T-helper 2 cell treated with Interferon-gamma antibody and Interleukin-4, amounts not matched to agents 5 μg/mL and 100 μg/mL, for 36 hours (primary cell): ENCODE measurements at regions not wholly inside any gene's neighbourhood (a gene's known extent, or its start where the extent isn't known, plus 50 kb on each side); places are given as distances from the start of the nearest gene placed in this dataset.
"Not testable (repeated sequence)": the region's sequence is repeated elsewhere in the genome, so short reads cannot be mapped to it uniquely, and the experiment has no call there.

Source experiments
- DNase-seq: peaks from one replicate; pipeline ENCODE4 v3.0.0; 2021; ENCODE audit warnings: low spot score
- H3K27ac Mint-ChIP-seq: one replicate; pipeline ENCODE4 v1.8.0; 2021; ENCODE audit warnings: mild to moderate bottlenecking, mixed read lengths
- H3K27me3 Mint-ChIP-seq: one replicate; pipeline ENCODE4 v1.8.0; 2021; ENCODE audit warnings: low read depth, mixed read lengths
- H3K36me3 Mint-ChIP-seq: one replicate; pipeline ENCODE4 v1.8.0; 2021; ENCODE audit warnings: low read depth, mixed read lengths
- H3K4me1 Mint-ChIP-seq: one replicate; pipeline ENCODE4 v1.8.0; 2021; ENCODE audit warnings: low read depth, mixed read lengths
- H3K4me3 Mint-ChIP-seq: one replicate; pipeline ENCODE4 v1.8.0; 2022; ENCODE audit warnings: mild to moderate bottlenecking, moderate library complexity, mixed read lengths
- H3K9me3 Mint-ChIP-seq: one replicate; pipeline ENCODE4 v1.8.0; 2021; ENCODE audit warnings: mixed read lengths

DNA sequence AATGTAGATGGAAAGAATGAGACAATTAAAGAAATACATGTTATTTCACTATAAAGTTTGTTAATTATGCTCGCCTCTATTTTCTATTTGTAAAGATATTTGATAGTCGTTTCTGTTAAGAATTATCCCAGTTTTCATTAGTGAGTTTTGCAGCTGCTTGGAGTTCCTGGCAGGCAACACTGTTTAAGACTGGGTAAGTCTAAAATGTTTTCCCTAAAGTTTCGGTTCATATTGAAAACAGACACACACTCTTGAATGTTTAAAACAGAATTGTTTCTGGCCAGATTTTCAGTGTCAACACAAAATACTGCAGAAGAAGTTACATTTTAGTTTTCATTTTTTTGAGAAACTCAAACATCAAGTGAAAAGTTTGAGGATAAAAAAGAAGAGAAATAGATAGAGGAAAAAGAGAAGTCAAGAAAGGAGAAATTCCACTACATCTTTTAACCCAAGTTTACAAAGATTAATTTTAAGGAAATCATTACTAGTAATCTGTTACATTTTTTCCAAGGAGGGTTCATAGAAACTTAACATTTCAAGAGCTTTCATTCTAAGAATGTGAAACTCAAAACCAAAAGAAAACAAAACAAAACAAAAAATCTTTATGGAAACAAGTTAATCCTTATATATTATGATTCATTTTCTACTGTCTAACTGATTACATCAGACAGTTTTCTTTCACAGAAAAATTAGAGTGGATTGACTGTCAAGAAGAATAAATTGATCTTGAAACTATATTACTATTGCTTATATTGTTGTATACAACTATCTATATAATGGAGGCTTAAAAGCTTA, 305.5 kb downstream of the FAT4 start:
- no peaks in the 10 kb centered on the region for H3K27me3 Mint-ChIP-seq
- no peaks in the 10 kb centered on the region for H3K4me1 Mint-ChIP-seq
- DNase-seq = no peak
- H3K36me3 Mint-ChIP-seq = no peaks in the 10 kb centered on the region
- H3K4me3 Mint-ChIP-seq = no peak overlapping the region
- H3K27ac Mint-ChIP-seq = no peak overlapping the region
- H3K9me3 Mint-ChIP-seq = no peaks in the 10 kb centered on the region

DNA sequence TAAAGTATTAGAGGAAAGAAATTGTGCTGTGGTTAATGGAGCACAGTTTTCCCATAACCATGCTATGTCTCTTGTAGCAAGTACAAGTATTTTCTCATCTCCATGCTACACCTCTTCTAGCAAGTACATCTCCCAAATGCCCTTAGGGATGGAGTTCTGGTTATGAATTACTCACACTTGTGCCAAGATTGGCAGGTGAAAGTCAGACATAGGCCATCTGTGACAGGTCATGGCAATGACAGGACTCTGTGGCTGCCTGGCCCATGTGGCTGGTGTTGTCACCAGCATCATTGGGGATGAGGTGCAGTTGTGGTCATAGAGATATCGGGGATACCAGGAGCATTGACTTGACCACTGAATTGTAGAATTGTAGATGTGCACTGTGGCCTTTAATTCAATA, 310.2 kb downstream of the FAT4 start:
- Mint-ChIP-seq H3K4me3 (no peak overlapping the region), H3K27ac (no peak overlapping the region), H3K9me3 (no peaks in the 10 kb centered on the region), H3K36me3 (no peaks in the 10 kb centered on the region), H3K4me1 (no peaks in the 10 kb centered on the region), H3K27me3 (no peaks in the 10 kb centered on the region)
- DNase-seq = no peak

DNA sequence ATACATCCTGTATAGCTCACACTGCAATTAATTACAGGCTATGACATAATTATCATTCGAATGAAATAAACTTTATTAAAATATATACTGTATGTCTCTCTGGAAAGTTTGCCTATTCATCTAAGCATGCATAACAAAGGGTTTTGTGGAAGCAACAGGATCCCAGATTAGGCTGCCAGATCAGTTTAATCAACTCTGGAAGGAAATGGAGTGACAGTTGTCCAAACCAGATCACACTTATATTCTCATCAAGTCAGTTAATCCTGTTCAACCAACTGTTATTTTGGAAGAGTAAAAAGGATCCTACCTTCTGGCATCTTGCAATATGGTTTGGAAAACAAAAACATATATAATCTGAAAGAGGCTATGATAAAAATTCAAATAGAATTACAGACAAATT, 312.2 kb downstream of the FAT4 start:
- Mint-ChIP-seq H3K27me3 (no peaks in the 10 kb centered on the region), H3K27ac (no peak overlapping the region), H3K36me3 (no peaks in the 10 kb centered on the region), H3K4me3 (no peak overlapping the region), H3K4me1 (no peaks in the 10 kb centered on the region), H3K9me3 (no peaks in the 10 kb centered on the region)
- DNase-seq = no peak

DNA sequence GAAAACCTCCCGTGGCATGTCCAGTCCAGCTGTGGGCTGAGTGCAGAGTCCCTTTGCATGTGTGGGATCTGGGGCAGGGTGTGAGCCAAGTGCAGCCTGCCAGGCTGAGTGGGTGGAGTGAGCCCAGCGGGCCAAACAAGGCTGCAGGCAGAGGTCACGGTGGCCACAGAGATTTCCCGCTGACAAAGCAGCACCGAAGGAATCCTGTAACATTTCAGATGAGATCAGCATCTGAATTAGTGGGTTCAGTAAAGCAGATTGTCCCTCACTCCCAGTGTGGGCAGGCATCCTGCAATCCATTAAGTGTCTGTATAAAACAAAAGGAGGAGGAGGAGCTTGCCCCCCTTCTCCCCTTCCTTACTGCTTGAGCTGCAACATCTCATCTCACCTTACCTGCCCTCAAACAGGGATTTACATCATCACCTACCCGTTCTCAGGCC, 324.4 kb downstream of the FAT4 start:
- no peak overlapping the region for H3K4me3 Mint-ChIP-seq

DNA sequence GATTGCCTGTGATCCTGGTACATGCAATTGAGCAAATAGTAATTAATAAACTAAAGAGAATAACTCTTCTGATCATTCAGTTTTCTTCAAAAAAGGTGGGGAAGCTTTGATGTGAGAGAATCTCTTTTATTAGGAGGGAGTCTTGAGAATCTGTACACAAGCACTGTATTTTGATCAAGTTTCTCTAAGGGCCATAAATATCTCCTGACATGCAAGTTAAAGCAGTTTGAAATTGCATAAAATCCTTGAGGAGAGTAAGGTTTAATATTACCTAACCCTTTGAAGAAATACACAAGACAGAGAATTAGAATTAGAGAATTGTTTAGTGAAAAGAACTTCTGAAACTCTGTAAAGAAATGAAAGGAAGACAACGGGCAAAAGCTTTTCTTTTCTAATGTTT, 326.9 kb downstream of the FAT4 start:
- no peaks in the 10 kb centered on the region for H3K36me3 Mint-ChIP-seq
- H3K4me3 Mint-ChIP-seq = no peak overlapping the region
- no peaks in the 10 kb centered on the region for H3K9me3 Mint-ChIP-seq
- H3K27ac Mint-ChIP-seq = no peak overlapping the region
- DNase-seq = no peak
- H3K4me1 Mint-ChIP-seq = no peaks in the 10 kb centered on the region
- no peaks in the 10 kb centered on the region for H3K27me3 Mint-ChIP-seq

More for the DNA sequence above, 324.4 kb downstream of the FAT4 start:
- no peaks in the 10 kb centered on the region for H3K9me3 Mint-ChIP-seq
- H3K27ac Mint-ChIP-seq = no peak overlapping the region
- H3K36me3 Mint-ChIP-seq = no peaks in the 10 kb centered on the region
- no peaks in the 10 kb centered on the region for H3K27me3 Mint-ChIP-seq
- H3K4me1 Mint-ChIP-seq = no peaks in the 10 kb centered on the region
- DNase-seq = no peak

DNA sequence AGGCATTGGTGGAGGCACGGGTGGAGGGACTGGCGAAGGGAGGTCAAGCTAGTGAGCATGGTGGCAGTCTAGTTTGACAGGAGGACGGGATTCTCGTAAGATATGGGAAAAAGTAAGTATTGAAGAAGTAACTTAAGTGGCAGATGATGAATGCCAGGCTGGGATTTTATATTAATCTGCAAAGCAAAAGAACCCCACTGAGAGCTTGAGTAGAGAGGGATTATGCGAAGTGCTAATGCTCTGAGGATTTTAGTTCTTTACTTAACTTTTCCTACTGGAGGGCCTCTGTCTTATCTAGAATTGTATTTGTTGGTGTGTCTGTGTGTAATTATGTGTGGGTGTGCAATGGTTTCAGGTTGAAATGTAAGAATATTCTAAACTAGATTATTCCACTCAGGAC, 327.9 kb downstream of the FAT4 start:
- no peak for DNase-seq
- no peaks in the 10 kb centered on the region for H3K27me3 Mint-ChIP-seq
- no peaks in the 10 kb centered on the region for H3K36me3 Mint-ChIP-seq
- no peaks in the 10 kb centered on the region for H3K9me3 Mint-ChIP-seq
- H3K4me1 Mint-ChIP-seq = no peaks in the 10 kb centered on the region
- H3K4me3 Mint-ChIP-seq = no peak overlapping the region
- H3K27ac Mint-ChIP-seq = no peak overlapping the region

DNA sequence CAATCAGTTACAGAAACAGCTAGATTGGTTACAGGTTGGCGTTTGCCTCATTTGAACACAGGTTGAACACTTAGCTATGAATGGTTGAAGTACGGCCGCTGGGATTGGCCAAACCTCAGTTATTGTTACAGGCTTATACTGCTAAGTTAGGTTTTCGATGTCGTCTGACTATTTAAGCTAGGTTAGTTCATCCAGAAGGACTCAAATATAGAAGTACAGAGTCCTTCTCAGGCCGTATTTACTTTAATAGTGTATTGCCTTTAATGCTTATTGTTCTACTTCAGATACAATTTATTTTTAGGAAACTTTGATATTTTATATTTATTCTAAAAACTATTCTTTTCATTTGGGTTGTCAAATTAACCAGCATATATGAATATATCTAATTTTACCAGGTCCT, 334.7 kb downstream of the FAT4 start:
- DNase-seq = no peak
- Mint-ChIP-seq H3K36me3 (no peaks in the 10 kb centered on the region), H3K9me3 (peaks cover 4% of the 10 kb centered on the region), H3K27me3 (no peaks in the 10 kb centered on the region), H3K4me3 (no peak overlapping the region), H3K4me1 (no peaks in the 10 kb centered on the region), H3K27ac (no peak overlapping the region)

DNA sequence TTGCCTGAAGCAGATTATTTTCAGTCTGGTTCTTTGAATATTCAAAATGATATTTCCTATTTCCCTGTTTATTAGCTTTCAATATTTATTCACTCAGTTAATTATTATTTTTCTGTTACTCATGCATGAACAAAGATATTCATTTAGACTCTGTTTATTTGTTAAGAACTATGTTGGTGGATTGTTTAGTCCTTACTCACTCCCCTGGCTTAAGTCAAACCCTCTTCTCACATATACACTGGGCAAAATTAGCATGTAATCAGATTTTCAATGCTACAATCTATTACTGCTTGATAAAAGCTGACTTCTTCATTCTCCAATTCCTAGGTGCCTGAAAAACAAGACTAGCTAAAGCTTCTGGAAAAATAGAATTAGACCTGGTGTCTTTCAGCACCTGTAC, 335.8 kb downstream of the FAT4 start:
- peaks cover 4% of the 10 kb centered on the region for H3K9me3 Mint-ChIP-seq
- H3K4me3 Mint-ChIP-seq = no peak overlapping the region
- H3K36me3 Mint-ChIP-seq = no peaks in the 10 kb centered on the region
- no peaks in the 10 kb centered on the region for H3K27me3 Mint-ChIP-seq
- DNase-seq = no peak
- H3K27ac Mint-ChIP-seq = no peak overlapping the region
- H3K4me1 Mint-ChIP-seq = no peaks in the 10 kb centered on the region

DNA sequence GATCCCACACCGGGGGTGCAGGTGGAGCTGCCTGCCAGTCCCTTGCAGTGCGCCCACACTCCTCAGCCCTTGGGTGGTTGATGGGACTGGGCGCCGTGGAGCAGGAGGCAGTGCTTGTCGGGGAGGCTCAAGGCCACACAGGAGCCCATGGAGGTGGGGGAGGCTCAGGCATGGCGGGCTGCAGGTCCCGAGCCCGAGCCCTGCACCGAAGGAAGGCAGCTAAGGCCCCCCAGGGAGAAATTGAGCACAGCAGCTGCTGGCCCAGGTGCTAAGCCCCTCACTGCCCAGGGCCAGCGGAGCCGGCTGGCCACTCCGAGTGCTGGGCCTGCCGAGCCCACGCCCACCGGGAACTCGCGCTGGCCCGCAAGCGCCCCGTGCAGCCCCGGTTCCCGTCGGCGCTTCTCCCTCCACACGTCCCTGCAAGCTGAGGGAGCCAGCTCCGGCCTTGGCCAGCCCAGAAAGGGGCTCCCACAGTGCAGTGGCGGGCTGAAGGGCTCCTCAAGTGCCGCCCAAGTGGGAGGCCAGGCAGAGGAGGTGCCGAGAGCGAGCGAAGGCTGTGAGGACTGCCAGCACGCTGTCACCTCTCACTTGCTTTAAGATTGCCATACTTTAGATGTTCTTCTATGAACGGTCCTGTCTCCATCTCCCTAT, 337.1 kb downstream of the FAT4 start:
- not testable (repeated sequence) for H3K27ac Mint-ChIP-seq, H3K9me3 Mint-ChIP-seq, H3K27me3 Mint-ChIP-seq, H3K36me3 Mint-ChIP-seq, DNase-seq, H3K4me3 Mint-ChIP-seq, H3K4me1 Mint-ChIP-seq

DNA sequence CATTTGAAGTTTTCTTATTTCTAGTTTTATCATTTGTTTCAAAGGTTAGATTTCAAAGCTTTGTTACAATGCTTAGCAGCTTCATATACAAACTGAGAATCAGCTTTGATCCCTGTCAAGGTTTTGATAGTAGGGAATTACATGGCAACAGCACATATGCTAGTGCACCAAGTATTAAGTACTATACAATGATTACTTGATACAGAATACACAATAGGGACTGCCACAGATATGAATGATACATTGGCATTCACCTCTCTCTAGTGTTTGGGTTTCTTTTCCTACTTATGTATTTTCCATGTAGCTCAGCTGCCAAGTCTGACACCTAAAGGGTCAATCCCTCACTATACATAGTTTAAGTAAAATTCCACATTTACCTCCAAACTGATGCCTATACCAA, 344.0 kb downstream of the FAT4 start:
- H3K4me1 Mint-ChIP-seq = no peaks in the 10 kb centered on the region
- H3K27ac Mint-ChIP-seq = no peak overlapping the region
- no peak overlapping the region for H3K4me3 Mint-ChIP-seq
- DNase-seq = no peak
- H3K36me3 Mint-ChIP-seq = no peaks in the 10 kb centered on the region
- no peaks in the 10 kb centered on the region for H3K9me3 Mint-ChIP-seq
- H3K27me3 Mint-ChIP-seq = no peaks in the 10 kb centered on the region

DNA sequence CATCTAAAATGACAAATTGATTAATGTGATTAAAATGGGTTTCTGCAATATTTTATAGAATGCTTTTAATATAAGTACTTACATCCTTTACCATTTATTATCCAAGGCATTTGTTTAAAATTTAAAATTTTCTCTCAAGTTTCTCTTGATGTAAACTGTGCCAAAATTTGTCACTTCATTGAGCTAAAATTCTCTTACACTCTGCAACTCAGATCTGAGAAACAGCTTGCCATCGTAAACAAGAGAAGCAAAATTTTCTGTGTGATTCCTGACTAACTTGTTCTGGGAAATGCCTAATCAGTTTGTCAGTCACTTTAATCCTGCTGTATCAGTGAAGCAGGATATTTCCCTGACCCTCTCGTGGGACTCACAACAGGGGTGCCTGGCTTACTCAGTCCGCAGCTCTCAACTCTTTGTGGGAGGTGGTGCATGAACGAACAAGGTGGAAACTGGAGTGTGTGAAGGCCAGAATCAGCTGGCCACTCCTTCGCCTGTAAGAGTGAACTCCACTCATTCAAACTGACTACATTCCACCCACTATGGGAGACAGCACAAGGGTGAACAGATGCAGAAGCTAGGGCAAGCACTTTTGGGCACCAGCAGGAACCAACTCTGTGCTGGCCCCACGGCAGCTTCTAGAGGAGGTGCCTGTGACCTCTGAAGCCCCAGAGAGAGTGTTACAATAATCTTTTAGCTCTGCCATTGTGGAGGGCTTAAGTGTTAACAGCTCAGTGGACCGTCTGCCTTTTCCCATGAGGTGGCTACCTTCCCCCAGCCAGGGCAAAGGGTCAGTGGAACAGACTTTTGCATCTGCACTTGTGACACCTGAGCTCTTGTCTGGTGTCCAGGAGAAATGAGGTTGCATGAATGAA, 349.4 kb downstream of the FAT4 start:
- no peak overlapping the region for H3K27ac Mint-ChIP-seq
- no peaks in the 10 kb centered on the region for H3K27me3 Mint-ChIP-seq
- no peak overlapping the region for H3K4me3 Mint-ChIP-seq
- DNase-seq = no peak
- no peaks in the 10 kb centered on the region for H3K36me3 Mint-ChIP-seq
- H3K9me3 Mint-ChIP-seq = no peaks in the 10 kb centered on the region
- no peaks in the 10 kb centered on the region for H3K4me1 Mint-ChIP-seq

DNA sequence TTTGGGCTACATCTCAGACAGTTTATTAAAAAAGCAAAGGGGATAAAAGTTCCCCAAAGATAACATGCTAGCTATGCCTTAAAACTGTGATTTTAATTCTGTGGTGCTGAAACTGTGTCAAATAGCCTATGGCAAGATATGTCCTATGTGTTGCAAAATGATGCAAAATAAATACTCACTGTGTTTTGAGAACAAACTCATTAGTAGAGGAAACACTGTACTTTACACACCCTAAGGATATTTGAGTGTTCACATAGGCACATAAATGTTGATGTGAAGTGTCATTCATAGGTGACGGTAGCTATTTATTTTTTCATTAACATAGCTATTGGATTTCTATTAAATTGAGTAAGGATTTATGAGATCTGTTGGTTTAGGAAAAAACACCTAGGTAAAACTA, 351.9 kb downstream of the FAT4 start:
- H3K9me3 Mint-ChIP-seq = no peaks in the 10 kb centered on the region
- H3K4me3 Mint-ChIP-seq = no peak overlapping the region
- DNase-seq = no peak
- no peaks in the 10 kb centered on the region for H3K4me1 Mint-ChIP-seq
- H3K27ac Mint-ChIP-seq = no peak overlapping the region
- H3K36me3 Mint-ChIP-seq = no peaks in the 10 kb centered on the region
- no peaks in the 10 kb centered on the region for H3K27me3 Mint-ChIP-seq

DNA sequence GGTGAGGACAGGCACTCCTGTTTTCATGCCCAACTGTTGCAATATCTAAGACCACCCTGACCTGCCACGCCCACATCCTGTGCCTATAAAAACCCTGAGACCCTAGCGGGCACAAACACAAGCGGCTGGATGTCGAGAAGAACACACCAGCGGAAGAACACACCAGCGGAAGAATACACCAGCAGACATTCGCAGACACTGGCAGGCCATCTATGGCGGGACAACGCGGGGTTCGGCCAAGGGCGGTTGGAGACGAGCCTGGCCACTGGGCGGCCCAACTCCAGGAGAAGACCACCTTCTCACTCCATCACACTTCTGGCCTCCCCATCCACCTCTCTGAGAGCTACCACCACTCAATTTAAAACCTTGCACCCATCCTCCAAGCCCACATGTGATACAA, 361.4 kb downstream of the FAT4 start:
- Mint-ChIP-seq H3K36me3 (no peaks in the 10 kb centered on the region), H3K4me1 (no peaks in the 10 kb centered on the region), H3K9me3 (no peaks in the 10 kb centered on the region), H3K4me3 (no peak overlapping the region), H3K27me3 (no peaks in the 10 kb centered on the region), H3K27ac (no peak overlapping the region)
- DNase-seq = no peak

DNA sequence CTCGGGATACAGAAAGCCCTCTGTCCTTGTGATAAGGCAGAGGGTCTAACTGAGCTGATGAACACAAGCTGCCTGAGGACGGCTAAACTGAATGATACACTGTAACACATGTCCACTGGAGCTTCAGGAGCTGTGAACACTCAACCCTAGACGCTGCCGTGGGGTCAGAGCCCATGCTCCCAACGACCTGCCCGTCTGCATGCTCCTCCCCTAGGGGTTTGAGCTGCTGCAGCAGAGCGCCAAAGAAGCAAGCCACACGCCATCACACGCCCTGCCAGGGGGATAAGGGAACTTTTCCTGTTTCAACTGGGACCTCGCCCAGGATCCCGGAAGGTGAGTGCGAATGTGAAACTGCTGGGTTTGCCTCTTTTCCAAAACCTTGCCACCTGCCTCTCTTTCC, 361.8 kb downstream of the FAT4 start:
- H3K4me3 Mint-ChIP-seq = no peak overlapping the region
- DNase-seq = no peak
- no peaks in the 10 kb centered on the region for H3K27me3 Mint-ChIP-seq
- no peaks in the 10 kb centered on the region for H3K9me3 Mint-ChIP-seq
- H3K27ac Mint-ChIP-seq = no peak overlapping the region
- H3K4me1 Mint-ChIP-seq = no peaks in the 10 kb centered on the region
- H3K36me3 Mint-ChIP-seq = no peaks in the 10 kb centered on the region
